Osteoblast (primary cell): ENCODE measurements at regions not wholly inside any gene's neighbourhood (a gene's known extent, or its start where the extent isn't known, plus 50 kb on each side); places are given as distances from the start of the nearest gene placed in this dataset.
A peak's percentile ranks its signal among the peaks of the same experiment; 100 is the strongest.

Experiments used
- DNase-seq: peaks from one replicate; pipeline ENCODE4 v3.0.0; 2011; ENCODE audit warnings: low spot score, mixed read lengths; ENCODE audit not compliant: insufficient read length; ENCODE audit errors: missing footprints
- H2AFZ ChIP-seq: 2 replicates; pipeline ENCODE4 v1.6.0; 2011; ENCODE audit warnings: mild to moderate bottlenecking, low read length
- H3K27ac ChIP-seq: 2 replicates; pipeline ENCODE4 v1.5.1; 2011; ENCODE audit warnings: mild to moderate bottlenecking, low read depth, low read length, moderate library complexity
- H3K27me3 ChIP-seq: 2 replicates; pipeline ENCODE4 v1.6.0; 2012; ENCODE audit warnings: mild to moderate bottlenecking, control low read depth, inconsistent platforms, low read length, moderate library complexity; ENCODE audit not compliant: insufficient read depth
- H3K36me3 ChIP-seq: 2 replicates; pipeline ENCODE4 v1.5.1; 2011; ENCODE audit warnings: mild to moderate bottlenecking, low read length, control low read depth, moderate library complexity; ENCODE audit not compliant: insufficient read depth
- H3K4me1 ChIP-seq: 2 replicates; pipeline ENCODE4 v1.5.1; 2011; ENCODE audit warnings: mild to moderate bottlenecking, low read length, control low read depth, moderate library complexity; ENCODE audit not compliant: insufficient read depth
- H3K4me2 ChIP-seq: 2 replicates; pipeline ENCODE4 v1.6.0; 2011; ENCODE audit warnings: mild to moderate bottlenecking, low read length; ENCODE audit not compliant: insufficient read depth
- H3K4me3 ChIP-seq: fragments of 200-600 bp; sonication (generic); 3 replicates; pipeline ENCODE4 v1.5.1; 2012; ENCODE audit warnings: mild to moderate bottlenecking, low read length, inconsistent platforms; ENCODE audit not compliant: insufficient read depth
- H3K79me2 ChIP-seq: 2 replicates; pipeline ENCODE4 v1.6.0; 2012; ENCODE audit warnings: mild to moderate bottlenecking, low read length, control low read depth, inconsistent platforms; ENCODE audit not compliant: insufficient read depth
- H3K9me3 ChIP-seq: 2 replicates; pipeline ENCODE4 v1.5.1; 2011; ENCODE audit warnings: low read depth, low read length, control low read depth
- H4K20me1 ChIP-seq: 2 replicates; pipeline ENCODE4 v1.6.0; 2012; ENCODE audit warnings: mild to moderate bottlenecking, low read length, control low read depth; ENCODE audit not compliant: insufficient read depth
- TF ChIP-seq, protein P1 (sequence below): IDR thresholded peaks from 2 replicates; pipeline ENCODE4 v1.5.1; 2011; ENCODE audit warnings: mild to moderate bottlenecking, low read depth, low read length, moderate library complexity; ENCODE audit errors: extremely low read depth

DNA sequence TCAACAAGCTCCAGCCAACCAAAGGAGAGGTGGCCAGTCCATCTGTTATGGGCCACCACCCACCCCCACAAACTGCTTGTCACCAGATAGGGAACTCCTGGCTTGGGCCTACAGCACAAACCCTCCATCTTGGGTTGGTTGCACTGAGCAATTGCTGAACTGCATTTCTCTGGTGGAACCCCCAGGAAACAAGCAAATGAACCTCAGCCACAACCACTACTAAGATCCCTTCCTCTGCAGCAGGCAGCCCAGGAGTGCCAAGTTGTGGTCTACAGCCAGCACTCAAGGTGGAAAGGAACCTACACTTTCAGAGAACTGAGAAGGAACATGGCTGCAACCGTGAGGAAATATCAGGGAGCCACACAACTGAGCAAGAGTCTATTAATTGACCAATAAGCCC is 171.6 kb downstream of the TMEM200A start:
- no peak overlapping the region for H2AFZ ChIP-seq

DNA sequence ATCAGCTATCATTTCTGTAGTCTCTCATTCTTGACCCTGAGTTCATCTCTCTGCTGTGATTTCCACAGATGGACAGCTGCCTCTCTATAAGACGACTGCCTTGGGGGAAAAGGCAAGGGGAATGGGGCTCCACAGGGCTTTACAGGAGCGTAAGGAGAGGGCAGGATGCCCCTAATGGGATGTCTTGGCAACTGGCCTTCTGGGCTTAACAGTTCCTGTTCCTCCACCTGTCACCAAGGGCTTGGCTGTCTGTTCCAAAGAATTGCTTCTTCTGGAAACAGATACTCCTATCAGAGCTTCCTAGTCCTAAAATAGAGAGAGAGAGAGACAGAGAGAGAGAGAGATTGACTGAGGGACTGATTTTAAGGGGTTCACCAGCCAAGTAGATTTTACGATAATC is 181.9 kb downstream of the TMEM200A start:
- Histone ChIP-seq H3K4me2 (no peak overlapping the region), H3K79me2 (no peaks in the 10 kb centered on the region), H4K20me1 (no peaks in the 10 kb centered on the region), H3K27ac (no peak overlapping the region), H3K36me3 (no peaks in the 10 kb centered on the region), H3K27me3 (no peaks in the 10 kb centered on the region), H3K9me3 (no peaks in the 10 kb centered on the region), H2AFZ (peak overlapping the region; percentile 2), H3K4me3 (no peak overlapping the region), H3K4me1 (no peaks in the 10 kb centered on the region)
- DNase-seq: no peak
- TF ChIP-seq, protein P1, sequence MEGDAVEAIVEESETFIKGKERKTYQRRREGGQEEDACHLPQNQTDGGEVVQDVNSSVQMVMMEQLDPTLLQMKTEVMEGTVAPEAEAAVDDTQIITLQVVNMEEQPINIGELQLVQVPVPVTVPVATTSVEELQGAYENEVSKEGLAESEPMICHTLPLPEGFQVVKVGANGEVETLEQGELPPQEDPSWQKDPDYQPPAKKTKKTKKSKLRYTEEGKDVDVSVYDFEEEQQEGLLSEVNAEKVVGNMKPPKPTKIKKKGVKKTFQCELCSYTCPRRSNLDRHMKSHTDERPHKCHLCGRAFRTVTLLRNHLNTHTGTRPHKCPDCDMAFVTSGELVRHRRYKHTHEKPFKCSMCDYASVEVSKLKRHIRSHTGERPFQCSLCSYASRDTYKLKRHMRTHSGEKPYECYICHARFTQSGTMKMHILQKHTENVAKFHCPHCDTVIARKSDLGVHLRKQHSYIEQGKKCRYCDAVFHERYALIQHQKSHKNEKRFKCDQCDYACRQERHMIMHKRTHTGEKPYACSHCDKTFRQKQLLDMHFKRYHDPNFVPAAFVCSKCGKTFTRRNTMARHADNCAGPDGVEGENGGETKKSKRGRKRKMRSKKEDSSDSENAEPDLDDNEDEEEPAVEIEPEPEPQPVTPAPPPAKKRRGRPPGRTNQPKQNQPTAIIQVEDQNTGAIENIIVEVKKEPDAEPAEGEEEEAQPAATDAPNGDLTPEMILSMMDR: no peak

More for the DNA sequence above, 171.6 kb downstream of the TMEM200A start:
- H3K27ac ChIP-seq: no peak overlapping the region
- no peak for DNase-seq
- no peaks in the 10 kb centered on the region for H3K27me3 ChIP-seq
- TF ChIP-seq, protein P1: no peak
- no peaks in the 10 kb centered on the region for H3K9me3 ChIP-seq
- H3K4me3 ChIP-seq: no peak overlapping the region
- H4K20me1 ChIP-seq: no peaks in the 10 kb centered on the region
- no peaks in the 10 kb centered on the region for H3K36me3 ChIP-seq
- H3K79me2 ChIP-seq: no peaks in the 10 kb centered on the region
- H3K4me2 ChIP-seq: no peak overlapping the region
- no peaks in the 10 kb centered on the region for H3K4me1 ChIP-seq

DNA sequence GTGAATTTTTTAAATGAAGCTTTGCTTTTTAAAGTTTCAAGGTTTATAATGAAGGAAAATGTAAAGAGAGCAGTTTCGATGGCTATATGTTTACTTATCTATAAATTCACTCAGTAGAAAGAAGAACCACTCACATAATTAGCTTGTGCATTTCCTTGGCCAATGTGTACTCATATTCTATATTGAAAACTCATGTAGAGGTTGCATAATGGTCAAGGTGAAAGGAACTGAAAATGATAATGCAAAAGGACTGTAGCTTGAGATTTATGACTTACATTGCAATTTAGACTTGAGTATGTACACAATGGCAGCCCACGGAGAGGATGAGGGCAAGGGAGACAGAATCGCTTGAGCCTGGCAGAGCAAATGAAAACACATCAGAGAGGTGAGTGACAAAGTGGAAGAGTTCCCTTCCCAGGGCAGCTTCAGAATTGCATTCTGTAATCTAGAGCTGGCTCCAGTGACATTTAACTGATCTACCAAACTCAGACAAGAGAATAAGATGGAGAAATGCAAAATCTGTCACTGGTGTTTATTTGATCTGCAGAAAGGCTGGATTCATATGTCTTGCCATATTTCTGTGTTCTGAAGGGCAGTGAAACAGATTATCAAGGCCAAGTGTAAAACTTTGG is 191.8 kb downstream of the TMEM200A start:
- no peak overlapping the region for H3K4me3 ChIP-seq
- TF ChIP-seq, protein P1: no peak
- H2AFZ ChIP-seq: no peak overlapping the region
- DNase-seq: no peak
- H3K9me3 ChIP-seq: no peaks in the 10 kb centered on the region
- no peaks in the 10 kb centered on the region for H3K36me3 ChIP-seq
- no peak overlapping the region for H3K27ac ChIP-seq
- H3K4me1 ChIP-seq: peaks cover 15% of the 10 kb centered on the region
- no peaks in the 10 kb centered on the region for H3K79me2 ChIP-seq
- no peak overlapping the region for H3K4me2 ChIP-seq
- no peaks in the 10 kb centered on the region for H3K27me3 ChIP-seq
- no peaks in the 10 kb centered on the region for H4K20me1 ChIP-seq

DNA sequence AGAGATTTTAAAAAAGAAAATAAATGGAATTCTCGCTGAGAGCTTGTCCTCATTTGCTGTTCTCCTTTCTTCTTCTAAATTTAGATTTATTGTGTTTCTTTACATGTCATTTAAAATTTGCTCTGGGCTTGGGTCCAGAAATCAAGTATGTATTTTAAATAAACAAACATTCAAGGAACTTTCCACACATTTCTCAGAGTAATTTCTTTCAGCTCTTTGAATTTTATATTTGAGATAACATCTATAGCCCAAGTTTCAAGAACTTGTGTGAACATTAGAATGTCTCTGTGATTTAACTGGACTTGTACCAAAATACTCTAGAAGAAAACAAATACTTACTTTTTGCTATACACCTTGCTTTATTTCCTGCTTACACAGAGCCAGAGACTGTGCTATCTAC is 192.3 kb downstream of the TMEM200A start:
- H3K4me1 ChIP-seq: peaks cover 15% of the 10 kb centered on the region
- H2AFZ ChIP-seq: no peak overlapping the region
- H3K27me3 ChIP-seq: no peaks in the 10 kb centered on the region
- H4K20me1 ChIP-seq: no peaks in the 10 kb centered on the region
- no peaks in the 10 kb centered on the region for H3K79me2 ChIP-seq
- H3K4me3 ChIP-seq: no peak overlapping the region
- no peaks in the 10 kb centered on the region for H3K36me3 ChIP-seq
- no peaks in the 10 kb centered on the region for H3K9me3 ChIP-seq
- TF ChIP-seq, protein P1: no peak
- no peak for DNase-seq
- no peak overlapping the region for H3K27ac ChIP-seq
- no peak overlapping the region for H3K4me2 ChIP-seq
